T47D (cell line): ENCODE measurements at regions not wholly inside any gene's neighbourhood (a gene's known extent, or its start where the extent isn't known, plus 50 kb on each side); places are given as distances from the start of the nearest gene placed in this dataset.
"Not testable (repeated sequence)": the region's sequence is repeated elsewhere in the genome, so short reads cannot be mapped to it uniquely, and the experiment has no call there.

Experiments
- DNase-seq, 2 experiments: peaks; one replicate each; pipeline versions ENCODE4 v3.0.0 to v3.0.0-alpha.2; 2011 to 2012; ENCODE audit warnings: low read depth in 1 of 2, low spot score in 1 of 2
- JUND ChIP-seq: IDR thresholded peaks from 2 replicates; pipeline ENCODE4 v1.6.1; 2012; ENCODE audit warnings: low read depth
- in situ Hi-C: cut with HindIII; loops from 2 replicates; pipeline ENCODE4 v1.10.0; 2016; ENCODE audit warnings: low sequenced_read_pairs, low pct_unique_long_range_greater_than_20kb

DNA sequence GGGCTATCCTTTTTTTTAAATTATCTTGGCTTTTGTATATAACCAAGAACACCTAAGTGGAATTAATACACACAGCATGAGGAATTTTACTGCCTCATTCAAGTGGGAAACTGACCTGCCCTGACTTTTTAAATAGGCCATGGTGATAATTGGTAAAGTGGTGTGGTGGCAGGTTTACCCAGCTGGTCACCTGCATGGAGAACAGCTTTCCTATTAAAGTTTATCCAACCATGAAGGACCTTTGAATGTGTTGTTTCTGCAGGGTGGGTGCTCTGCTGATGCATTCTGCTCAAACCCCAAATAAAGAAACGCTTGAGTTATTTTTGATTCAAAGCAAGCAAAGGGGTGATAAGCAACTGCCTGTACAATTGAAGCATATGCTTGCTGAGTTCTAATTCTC, 261.0 kb upstream of the GRIN3A start:
- in situ Hi-C loops, result no loop called here
- DNase-seq, result no peak

DNA sequence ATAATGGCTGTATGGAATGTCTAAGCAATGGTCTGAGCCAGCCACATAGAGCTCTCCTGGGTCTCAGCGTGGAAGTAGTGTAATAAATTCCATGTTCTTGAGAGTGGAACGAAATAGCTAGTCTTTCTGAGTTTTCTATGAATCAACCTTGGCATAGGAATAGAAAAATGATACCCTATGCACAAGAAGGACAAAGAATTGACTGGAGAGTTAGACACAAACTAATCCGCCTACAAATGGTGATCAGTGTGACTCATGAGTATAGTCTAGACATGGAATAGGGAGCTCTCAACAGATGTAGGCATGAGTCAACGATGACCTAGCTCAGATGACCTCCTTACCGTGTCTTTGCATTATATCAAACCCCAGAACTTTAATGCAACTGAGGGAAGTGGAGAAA, 256.8 kb upstream of the GRIN3A start:
- no peak for TF ChIP-seq JUND
- no peak for DNase-seq
- in situ Hi-C loops, result no loop called here

More for the DNA sequence above, 261.0 kb upstream of the GRIN3A start:
- TF ChIP-seq JUND, result no peak

DNA sequence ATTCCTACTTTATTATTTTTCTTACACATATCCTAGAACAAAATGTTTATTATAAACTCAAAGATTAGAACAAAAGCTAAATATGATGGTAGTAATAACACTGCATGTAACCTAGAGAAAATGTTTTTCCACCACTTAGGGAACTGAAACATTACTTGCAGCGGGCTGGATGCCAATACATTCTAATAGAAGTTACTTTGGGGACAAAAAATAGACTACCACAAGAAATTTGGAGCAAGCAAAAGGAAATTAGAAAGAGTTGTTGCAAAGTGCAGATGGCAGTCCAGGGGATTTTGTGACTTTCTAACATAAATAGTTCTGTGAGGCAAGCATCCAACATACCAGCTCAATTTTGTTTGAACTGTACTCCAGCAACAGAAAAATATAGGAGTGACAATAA, 255.3 kb upstream of the GRIN3A start:
- DNase-seq, result no peak
- in situ Hi-C loops, result no loop called here
- no peak for TF ChIP-seq JUND

DNA sequence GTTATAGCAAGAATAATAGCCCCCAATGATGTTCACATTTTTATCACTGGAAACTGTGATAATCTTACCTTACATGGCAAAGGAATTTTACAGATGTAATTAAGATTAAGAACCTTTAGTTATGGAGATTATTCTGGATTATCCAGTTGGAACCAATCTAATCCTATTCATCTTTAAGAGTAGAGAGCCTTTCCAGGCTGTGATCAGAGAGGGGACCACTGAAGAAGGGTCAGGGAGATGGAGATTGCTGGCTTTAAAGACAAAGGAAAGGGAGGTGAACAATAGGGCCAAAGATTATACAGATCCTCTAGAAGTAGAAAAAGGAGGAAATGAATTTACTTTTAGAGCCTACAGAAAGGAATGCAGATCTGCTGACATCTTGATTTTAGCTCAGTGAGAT, 253.5 kb upstream of the GRIN3A start:
- DNase-seq, result no peak
- TF ChIP-seq JUND, result no peak
- in situ Hi-C loops, result no loop called here

DNA sequence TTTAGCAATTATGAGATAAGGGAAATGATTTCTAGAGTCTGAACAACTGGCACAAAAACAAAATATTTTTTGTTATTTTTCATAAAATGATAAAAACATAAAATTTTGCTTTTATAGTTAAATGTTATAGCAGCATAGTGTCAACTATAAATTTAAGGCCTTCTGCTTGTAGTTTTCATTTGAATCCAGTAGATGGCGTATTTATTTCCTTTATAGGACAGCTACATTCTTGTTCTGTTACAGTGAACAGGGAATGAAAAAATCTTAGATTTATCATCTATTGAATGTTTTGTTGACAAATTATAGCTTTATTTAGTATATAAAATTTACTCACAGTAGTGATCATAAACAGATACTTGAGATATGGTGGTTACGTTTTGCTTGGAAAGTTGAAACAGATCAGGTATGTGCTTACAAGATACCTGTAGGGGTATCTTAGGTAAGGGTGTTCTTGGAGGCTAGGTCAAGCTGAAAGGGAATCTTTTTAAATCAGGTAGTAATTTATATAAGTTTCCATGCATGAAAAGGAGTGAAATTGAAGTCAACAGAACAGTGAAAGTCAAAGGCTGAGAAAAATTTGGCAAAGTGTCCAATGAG, 239.3 kb upstream of the GRIN3A start:
- peak in 1 of 2 experiments; percentile 47 for DNase-seq
- TF ChIP-seq JUND, result no peak
- in situ Hi-C loops, result no loop called here

DNA sequence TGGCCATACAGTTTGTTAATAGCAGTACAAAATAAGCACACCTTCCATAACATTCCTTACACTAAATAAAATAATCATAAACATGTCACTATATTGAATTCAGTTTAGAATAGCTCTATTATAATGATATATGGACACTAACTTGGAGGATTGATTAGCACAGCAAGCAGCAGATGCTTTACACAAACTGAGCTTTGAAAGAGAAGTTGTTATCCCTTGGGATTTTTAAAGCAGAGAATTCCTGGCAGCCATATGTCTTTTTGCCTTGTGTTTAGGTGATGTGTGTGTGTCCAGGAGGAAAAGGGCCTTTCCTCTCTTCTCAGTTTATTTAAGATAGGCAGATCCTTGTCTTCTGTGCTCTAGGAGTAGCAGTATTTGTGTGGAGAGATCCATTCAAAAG, 232.2 kb upstream of the GRIN3A start:
- TF ChIP-seq JUND, result no peak
- in situ Hi-C loops, result no loop called here
- no peak for DNase-seq

DNA sequence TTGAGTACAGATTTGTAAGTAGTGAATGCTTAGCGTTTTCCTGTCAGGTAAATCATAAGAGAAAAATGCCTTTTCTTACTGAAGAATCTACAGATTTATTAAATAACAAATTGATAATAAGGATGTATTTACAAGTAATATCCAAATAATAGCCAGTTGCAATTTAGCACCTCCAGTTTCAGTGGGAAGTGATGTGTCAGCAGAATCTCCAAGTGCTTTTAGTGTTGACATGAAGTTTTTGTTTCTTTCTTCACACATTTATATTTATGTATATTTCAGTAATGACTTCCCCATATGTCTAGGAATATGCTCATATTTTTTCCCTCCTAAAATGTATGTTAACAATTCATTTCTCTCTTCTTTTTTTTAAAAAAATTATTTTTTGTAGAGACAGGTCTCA, 229.9 kb upstream of the GRIN3A start:
- TF ChIP-seq JUND, result no peak
- no peak for DNase-seq
- in situ Hi-C loops, result no loop called here

DNA sequence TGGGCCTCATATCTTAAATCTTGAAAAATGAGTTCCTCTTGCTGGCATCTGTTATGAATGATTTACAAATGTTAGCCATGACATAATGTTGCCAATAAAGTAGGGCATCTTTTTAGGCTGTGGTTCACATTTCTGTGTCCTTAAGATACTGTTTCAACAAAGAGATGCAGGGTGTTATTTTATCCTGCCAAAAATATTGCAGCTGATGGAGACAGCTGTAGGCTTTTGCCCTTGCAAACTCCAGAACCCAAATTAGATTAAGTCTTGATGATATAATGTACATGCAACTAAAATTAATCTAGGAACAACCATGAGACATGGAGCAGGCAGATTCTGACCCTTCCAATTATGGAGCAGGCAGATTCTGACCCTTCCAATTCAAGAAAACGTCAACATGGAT, 228.2 kb upstream of the GRIN3A start:
- DNase-seq, result no peak
- no peak for TF ChIP-seq JUND
- in situ Hi-C loops, result no loop called here

DNA sequence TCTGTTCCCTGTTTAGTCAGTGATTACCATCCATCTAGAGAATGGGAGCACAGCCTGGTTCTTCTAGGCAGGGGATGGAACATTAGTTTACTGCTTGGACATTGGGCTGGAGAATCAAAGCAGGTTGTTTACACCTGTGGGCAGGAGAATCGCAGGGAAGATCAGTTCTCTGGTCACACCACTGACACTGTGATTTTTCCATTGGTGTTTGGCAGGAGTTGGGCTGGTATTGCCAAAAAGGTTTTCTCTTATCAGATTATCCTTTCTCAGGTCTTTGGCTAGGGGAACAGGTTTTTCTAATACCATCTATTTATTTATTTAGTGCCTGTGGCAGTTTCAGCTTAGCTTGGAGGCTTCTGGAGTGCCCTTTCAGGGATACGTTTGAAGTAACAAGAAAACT, 219.3 kb upstream of the GRIN3A start:
- in situ Hi-C loops, result no loop called here
- no peak for TF ChIP-seq JUND
- DNase-seq, result peak in 1 of 2 experiments; percentile 34

DNA sequence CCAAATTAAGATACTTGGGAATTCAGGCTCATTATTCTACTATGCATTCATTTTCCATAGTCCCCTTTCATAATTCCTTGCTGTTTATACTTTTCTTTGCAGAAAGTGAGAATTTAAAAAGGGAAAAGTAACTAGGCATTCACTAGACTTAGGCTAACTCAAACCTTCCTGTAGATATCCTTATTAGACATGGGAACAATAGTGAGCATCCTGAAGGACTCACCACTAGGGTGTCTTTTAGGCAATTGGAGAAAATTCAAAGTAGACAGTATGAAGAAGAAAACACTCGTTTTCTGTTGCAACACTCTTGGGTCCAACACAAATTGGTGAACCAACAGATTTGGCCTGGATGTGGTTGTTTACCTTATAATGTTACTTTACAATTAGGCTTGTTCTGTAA, 213.2 kb upstream of the GRIN3A start:
- DNase-seq, result no peak
- TF ChIP-seq JUND, result no peak
- in situ Hi-C loops, result no loop called here

DNA sequence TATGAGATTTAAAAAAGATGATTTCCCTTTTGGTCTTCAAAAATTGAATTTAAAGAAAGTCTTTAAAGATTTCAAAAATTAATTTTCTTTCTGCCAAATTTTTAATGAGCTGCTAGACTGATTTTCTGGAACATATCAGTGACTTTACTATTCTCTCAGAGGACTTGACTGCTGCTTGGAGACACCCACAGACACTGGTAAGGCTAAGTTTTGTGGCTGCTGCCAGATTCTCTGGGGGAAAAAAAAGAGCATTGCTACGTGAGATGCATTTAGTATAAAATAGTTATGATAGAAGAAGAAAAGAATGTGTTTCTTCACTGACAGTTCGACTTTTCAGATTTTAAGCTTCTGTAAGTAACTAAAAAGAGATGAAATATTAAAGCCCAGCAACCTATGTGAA, 193.3 kb upstream of the GRIN3A start:
- no peak for TF ChIP-seq JUND

DNA sequence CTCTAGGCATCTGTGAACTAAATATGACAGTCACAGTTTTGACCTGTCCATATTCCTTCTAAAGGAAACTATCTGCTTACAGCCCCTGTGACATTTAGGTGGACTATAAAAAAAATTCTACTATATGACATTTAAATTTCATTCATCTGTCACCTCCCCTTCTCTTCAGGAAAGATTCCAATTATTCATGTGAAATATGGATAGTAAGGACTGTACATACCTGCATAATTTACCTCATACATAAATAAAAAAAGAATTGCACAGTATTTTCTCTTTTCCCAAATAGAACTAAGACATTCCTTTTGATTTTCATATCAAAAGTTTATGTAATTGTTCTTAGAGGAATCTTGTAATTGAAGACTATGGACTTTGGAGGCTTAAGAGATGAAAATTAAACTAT, 192.3 kb upstream of the GRIN3A start:
- no peak for TF ChIP-seq JUND
- DNase-seq, result no peak
- in situ Hi-C loops, result no loop called here

More for the DNA sequence above, 193.3 kb upstream of the GRIN3A start:
- no peak for DNase-seq
- in situ Hi-C loops, result no loop called here

DNA sequence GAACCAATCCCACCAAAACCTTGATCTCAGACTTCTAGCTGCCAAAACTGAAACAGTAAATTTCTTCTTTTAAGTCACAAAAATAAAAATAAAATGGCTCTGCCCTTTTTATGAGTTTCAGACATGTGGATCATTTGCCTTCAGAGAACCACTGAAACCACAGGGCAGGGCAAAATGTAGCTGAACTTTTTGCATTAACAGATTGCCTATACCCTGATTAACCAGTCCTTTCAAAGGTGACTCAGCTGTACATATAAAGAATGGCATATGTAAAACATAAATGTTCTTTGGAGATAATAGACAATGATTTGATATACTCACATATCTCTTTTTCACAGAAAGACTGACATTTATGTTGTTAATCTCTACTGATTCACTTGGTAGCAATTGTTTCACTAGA, 187.1 kb upstream of the GRIN3A start:
- in situ Hi-C loops, result no loop called here
- TF ChIP-seq JUND, result no peak

DNA sequence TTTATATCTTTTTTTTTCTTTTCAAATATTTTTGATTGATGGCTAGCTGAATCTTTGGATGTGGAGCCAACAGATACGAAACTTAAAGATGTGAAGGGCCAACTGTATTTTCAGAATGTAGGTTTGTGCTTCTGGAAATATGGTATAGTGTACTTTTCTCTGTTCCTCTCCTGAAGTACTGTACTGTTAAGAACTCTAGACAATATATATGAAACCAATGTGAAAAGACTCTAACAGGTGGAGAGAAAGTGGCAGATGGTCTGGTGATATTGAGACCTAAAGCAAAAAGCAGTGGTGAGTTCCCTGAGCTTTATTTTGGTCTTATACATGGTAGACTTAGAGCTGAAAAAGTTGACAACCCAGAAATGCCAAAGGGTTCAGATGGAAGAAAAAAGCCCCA, 185.0 kb upstream of the GRIN3A start:
- no peak for TF ChIP-seq JUND
- in situ Hi-C loops, result no loop called here
- DNase-seq, result no peak

More for the DNA sequence above, 187.1 kb upstream of the GRIN3A start:
- no peak for DNase-seq

DNA sequence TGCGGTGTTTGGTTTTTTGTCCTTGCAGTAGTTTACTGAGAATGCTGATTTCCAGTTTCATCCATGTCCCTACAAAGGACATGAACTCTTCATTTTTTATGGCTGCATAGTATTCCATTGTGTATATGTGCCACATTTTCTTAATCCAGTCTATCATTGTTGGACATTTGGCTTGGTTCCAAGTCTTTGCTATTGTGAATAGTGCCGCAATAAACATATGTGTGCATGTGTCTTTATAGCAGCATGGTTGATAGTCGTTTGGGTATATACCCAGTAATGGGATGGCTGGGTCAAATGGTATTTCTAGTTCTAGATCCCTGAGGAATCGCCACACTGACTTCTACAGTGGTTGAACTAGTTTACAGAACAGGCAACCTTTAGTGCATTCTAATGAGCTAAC, 178.5 kb upstream of the GRIN3A start:
- DNase-seq, in situ Hi-C loops: not testable (repeated sequence)
